ENCODE measurements at regions not wholly inside any gene's neighbourhood (a gene's known extent, or its start where the extent isn't known, plus 50 kb on each side); places are given as distances from the start of the nearest gene placed in this dataset.
"Not testable (repeated sequence)": the region's sequence is repeated elsewhere in the genome, so short reads cannot be mapped to it uniquely, and the experiment has no call there.

GRCh38 chrX:56343219-56343618 lies 111.1 kb downstream of the KLF8 start:
- Mint-ChIP-seq H3K27me3 (no peaks in the 10 kb centered on the region), H3K4me1 (ENCODE audit: low read depth) (peaks cover 40% of the 10 kb centered on the region), H3K36me3 (ENCODE audit: low read depth) (peaks cover 9% of the 10 kb centered on the region), H3K27ac (no peak overlapping the region), H3K9me3 (peaks cover 10% of the 10 kb centered on the region), H3K4me3 (no peak overlapping the region)

GRCh38 chrX:56343664-56344063 lies 111.5 kb downstream of the KLF8 start:
- H3K27me3 Mint-ChIP-seq: no peaks in the 10 kb centered on the region
- H3K27ac Mint-ChIP-seq: no peak overlapping the region
- no peak overlapping the region for H3K4me3 Mint-ChIP-seq
- peaks cover 10% of the 10 kb centered on the region for H3K9me3 Mint-ChIP-seq
- peaks cover 40% of the 10 kb centered on the region for H3K4me1 Mint-ChIP-seq (ENCODE audit: low read depth)
- H3K36me3 Mint-ChIP-seq (ENCODE audit: low read depth): peaks cover 5% of the 10 kb centered on the region

- H3K27me3 Mint-ChIP-seq; H3K36me3 Mint-ChIP-seq (ENCODE audit: low read depth); H3K9me3 Mint-ChIP-seq; H3K4me3 Mint-ChIP-seq; H3K27ac Mint-ChIP-seq; H3K4me1 Mint-ChIP-seq (ENCODE audit: low read depth): not testable (repeated sequence)
These were observed 126.0 kb downstream of the KLF8 start for GRCh38 chrX:56358145-56358544.

GRCh38 chrX:56365171-56365570 lies 133.0 kb downstream of the KLF8 start:
- H3K36me3 Mint-ChIP-seq (ENCODE audit: low read depth); H3K9me3 Mint-ChIP-seq; H3K27me3 Mint-ChIP-seq: not testable (repeated sequence)
- peak overlapping the region; percentile 51 for H3K27ac Mint-ChIP-seq
- H3K4me1 Mint-ChIP-seq (ENCODE audit: low read depth): peaks cover 46% of the 10 kb centered on the region
- peak overlapping the region; percentile 6 for H3K4me3 Mint-ChIP-seq

- H3K9me3 Mint-ChIP-seq: peaks cover 3% of the 10 kb centered on the region
- H3K36me3 Mint-ChIP-seq (ENCODE audit: low read depth): no peaks in the 10 kb centered on the region
- no peak overlapping the region for H3K27ac Mint-ChIP-seq
- peaks cover 46% of the 10 kb centered on the region for H3K4me1 Mint-ChIP-seq (ENCODE audit: low read depth)
- H3K27me3 Mint-ChIP-seq: no peaks in the 10 kb centered on the region
- H3K4me3 Mint-ChIP-seq: no peak overlapping the region
These were observed 134.7 kb downstream of the KLF8 start for GRCh38 chrX:56366901-56367300.

- Mint-ChIP-seq H3K36me3 (ENCODE audit: low read depth) (no peaks in the 10 kb centered on the region), H3K27me3 (no peaks in the 10 kb centered on the region), H3K27ac (peak overlapping the region; percentile 65), H3K4me3 (peak overlapping the region; percentile 17), H3K9me3 (peaks cover 3% of the 10 kb centered on the region), H3K4me1 (ENCODE audit: low read depth) (peaks cover 46% of the 10 kb centered on the region)
These were observed 136.8 kb downstream of the KLF8 start for GRCh38 chrX:56368962-56369361.

- peaks cover 29% of the 10 kb centered on the region for H3K4me1 Mint-ChIP-seq (ENCODE audit: low read depth)
- not testable (repeated sequence) for H3K9me3 Mint-ChIP-seq, H3K4me3 Mint-ChIP-seq
These were observed 148.0 kb downstream of the KLF8 start for GRCh38 chrX:56379984-56380780.

GRCh38 chrX:56382278-56382677 lies 150.1 kb downstream of the KLF8 start:
- no peaks in the 10 kb centered on the region for H3K27me3 Mint-ChIP-seq
- H3K4me1 Mint-ChIP-seq (ENCODE audit: low read depth): peaks cover 43% of the 10 kb centered on the region
- H3K4me3 Mint-ChIP-seq: peak overlapping the region; percentile 16
- no peaks in the 10 kb centered on the region for H3K9me3 Mint-ChIP-seq
- H3K36me3 Mint-ChIP-seq (ENCODE audit: low read depth): peaks cover 3% of the 10 kb centered on the region
- H3K27ac Mint-ChIP-seq: peak overlapping the region; percentile 80

More at GRCh38 chrX:56379984-56380780, 148.0 kb downstream of the KLF8 start:
- not testable (repeated sequence) for H3K27ac Mint-ChIP-seq; H3K36me3 Mint-ChIP-seq (ENCODE audit: low read depth); H3K27me3 Mint-ChIP-seq

GRCh38 chrX:56385336-56385735 lies 153.2 kb downstream of the KLF8 start:
- H3K9me3 Mint-ChIP-seq: no peaks in the 10 kb centered on the region
- no peaks in the 10 kb centered on the region for H3K27me3 Mint-ChIP-seq
- peak overlapping the region; percentile 72 for H3K4me3 Mint-ChIP-seq
- peaks cover 3% of the 10 kb centered on the region for H3K36me3 Mint-ChIP-seq (ENCODE audit: low read depth)
- H3K27ac Mint-ChIP-seq: peak overlapping the region; percentile 78
- H3K4me1 Mint-ChIP-seq (ENCODE audit: low read depth): peaks cover 55% of the 10 kb centered on the region

GRCh38 chrX:56385960-56386359 lies 153.8 kb downstream of the KLF8 start:
- Mint-ChIP-seq H3K9me3 (no peaks in the 10 kb centered on the region), H3K4me3 (peak overlapping the region; percentile 72), H3K4me1 (ENCODE audit: low read depth) (peaks cover 55% of the 10 kb centered on the region), H3K27ac (peak overlapping the region; percentile 78), H3K27me3 (no peaks in the 10 kb centered on the region), H3K36me3 (ENCODE audit: low read depth) (peaks cover 3% of the 10 kb centered on the region)

GRCh38 chrX:56397636-56398035 lies 165.5 kb downstream of the KLF8 start:
- Mint-ChIP-seq H3K27ac (peak overlapping the region; percentile 68), H3K4me1 (ENCODE audit: low read depth) (peaks cover 33% of the 10 kb centered on the region), H3K9me3 (no peaks in the 10 kb centered on the region), H3K4me3 (peak overlapping the region; percentile 16), H3K27me3 (no peaks in the 10 kb centered on the region), H3K36me3 (ENCODE audit: low read depth) (no peaks in the 10 kb centered on the region)

- Mint-ChIP-seq H3K36me3 (ENCODE audit: low read depth) (no peaks in the 10 kb centered on the region), H3K4me1 (ENCODE audit: low read depth) (peaks cover 27% of the 10 kb centered on the region), H3K9me3 (no peaks in the 10 kb centered on the region), H3K27me3 (no peaks in the 10 kb centered on the region), H3K27ac (no peak overlapping the region), H3K4me3 (no peak overlapping the region)
These were observed 161.2 kb upstream of the UBQLN2 start for GRCh38 chrX:56402207-56402606.

- H3K27me3 Mint-ChIP-seq: no peaks in the 10 kb centered on the region
- H3K4me1 Mint-ChIP-seq (ENCODE audit: low read depth): peaks cover 3% of the 10 kb centered on the region
- peaks cover 6% of the 10 kb centered on the region for H3K9me3 Mint-ChIP-seq
- no peak overlapping the region for H3K27ac Mint-ChIP-seq
- H3K36me3 Mint-ChIP-seq (ENCODE audit: low read depth): peaks cover 6% of the 10 kb centered on the region
- no peak overlapping the region for H3K4me3 Mint-ChIP-seq
These were observed 133.8 kb upstream of the UBQLN2 start for GRCh38 chrX:56429581-56429980.

GRCh38 chrX:56451981-56452380 lies 111.4 kb upstream of the UBQLN2 start:
- H3K4me3 Mint-ChIP-seq; H3K27ac Mint-ChIP-seq; H3K9me3 Mint-ChIP-seq; H3K4me1 Mint-ChIP-seq (ENCODE audit: low read depth); H3K36me3 Mint-ChIP-seq (ENCODE audit: low read depth); H3K27me3 Mint-ChIP-seq: not testable (repeated sequence)

- Mint-ChIP-seq H3K36me3 (ENCODE audit: low read depth) (peaks cover 18% of the 10 kb centered on the region), H3K4me3 (no peak overlapping the region), H3K9me3 (peaks cover 5% of the 10 kb centered on the region), H3K27ac (no peak overlapping the region), H3K4me1 (ENCODE audit: low read depth) (no peaks in the 10 kb centered on the region), H3K27me3 (no peaks in the 10 kb centered on the region)
These were observed 101.0 kb upstream of the UBQLN2 start for GRCh38 chrX:56462389-56462788.

GRCh38 chrX:56468441-56468840 lies 95.0 kb upstream of the UBQLN2 start:
- H3K27ac Mint-ChIP-seq: no peak overlapping the region
- H3K36me3 Mint-ChIP-seq (ENCODE audit: low read depth): peaks cover 7% of the 10 kb centered on the region
- H3K27me3 Mint-ChIP-seq: no peaks in the 10 kb centered on the region

More at GRCh38 chrX:56468441-56468840, 95.0 kb upstream of the UBQLN2 start:
- Mint-ChIP-seq H3K4me1 (ENCODE audit: low read depth) (peaks cover 7% of the 10 kb centered on the region), H3K9me3 (no peaks in the 10 kb centered on the region), H3K4me3 (no peak overlapping the region)
